Liver (tissue), 3 donors: ENCODE measurements at regions not wholly inside any gene's neighbourhood (a gene's known extent, or its start where the extent isn't known, plus 50 kb on each side); places are given as distances from the start of the nearest gene placed in this dataset.

Experiments used
- CTCF ChIP-seq: fragments of 150-350 bp; IDR thresholded peaks from 2 replicates; pipeline ENCODE4 v1.5.1; 2017; ENCODE audit warnings: improper control_type of control experiment, low read depth, low read length; ENCODE audit not compliant: missing input control
- GABPA ChIP-seq, 2 donors: IDR thresholded peaks in 1 of 2; conservative IDR thresholded peaks in 1 of 2; 2 replicates each; pipeline ENCODE4 v1.6.1; 2016; ENCODE audit warnings: antibody characterized with exemption in 2 of 2, mild to moderate bottlenecking in 1 of 2, moderate library complexity in 1 of 2
- REST ChIP-seq: IDR thresholded peaks from 2 replicates; pipeline ENCODE4 v1.6.1; 2016; ENCODE audit warnings: antibody characterized with exemption, mild to moderate bottlenecking
- donor health status: healthy.
- donor health status: healthy.

- TF ChIP-seq REST (no peak), CTCF (no peak), GABPA (IDR thresholded peaks at IDR 0.05 in 1 of 2, conservative IDR thresholded peaks at IDR 0.05 in 1 of 2) (no peak)
Measured at GRCh38 chr10:20972925-20973324, 75.8 kb upstream of the NEBL start.
